Activated CD4-positive, alpha-beta memory T cell treated with anti-CD3 and anti-CD28 coated beads, Interleukin-2, amount 10 ng/mL, durations not matched to agents 7 days and 5 days (primary cell): ENCODE measurements at regions not wholly inside any gene's neighbourhood (a gene's known extent, or its start where the extent isn't known, plus 50 kb on each side); places are given as distances from the start of the nearest gene placed in this dataset.
"Not testable (repeated sequence)": the region's sequence is repeated elsewhere in the genome, so short reads cannot be mapped to it uniquely, and the experiment has no call there.

Source experiments
- CTCF ChIA-PET: fragments of 350-600 bp; sonication (Branson Sonifier 250); formaldehyde crosslinking; loops from one replicate; lab custom pipeline; 2021; ENCODE audit warnings: antibody characterized with exemption, inconsistent platforms; lab: Charles Lee
- POLR2A ChIA-PET: fragments of 350-600 bp; sonication (Branson Sonifier 250); formaldehyde crosslinking; loops from one replicate; lab custom pipeline; 2021; ENCODE audit warnings: antibody characterized with exemption; lab: Charles Lee
- DNase-seq: peaks from one replicate; pipeline ENCODE4 v3.0.0-alpha.2; 2020
- H3K27ac Mint-ChIP-seq: one replicate; pipeline ENCODE4 v1.8.0; 2021; ENCODE audit warnings: mild to moderate bottlenecking, mixed read lengths
- H3K27me3 Mint-ChIP-seq: one replicate; pipeline ENCODE4 v1.8.0; 2021; ENCODE audit warnings: mixed read lengths
- H3K36me3 Mint-ChIP-seq: one replicate; pipeline ENCODE4 v1.8.0; 2021; ENCODE audit warnings: low read depth, mixed read lengths
- H3K4me1 Mint-ChIP-seq: one replicate; pipeline ENCODE4 v1.8.0; 2021; ENCODE audit warnings: mixed read lengths
- H3K4me3 Mint-ChIP-seq: one replicate; pipeline ENCODE4 v1.8.0; 2021; ENCODE audit warnings: mild to moderate bottlenecking, mixed read lengths
- H3K9me3 Mint-ChIP-seq: one replicate; pipeline ENCODE4 v1.8.0; 2021; ENCODE audit warnings: mixed read lengths

- Mint-ChIP-seq H3K27ac (no peak overlapping the region), H3K4me3 (no peak overlapping the region), H3K36me3 (no peaks in the 10 kb centered on the region), H3K27me3 (no peaks in the 10 kb centered on the region), H3K9me3 (no peaks in the 10 kb centered on the region), H3K4me1 (no peaks in the 10 kb centered on the region)
- ChIA-PET POLR2A (no interaction called here), CTCF (no interaction called here)
- no peak for DNase-seq
Measured at GRCh38 chr15:96182736-96183513, 147.6 kb upstream of the NR2F2 start.

- Mint-ChIP-seq H3K4me1 (no peaks in the 10 kb centered on the region), H3K9me3 (no peaks in the 10 kb centered on the region), H3K36me3 (no peaks in the 10 kb centered on the region), H3K27me3 (no peaks in the 10 kb centered on the region), H3K27ac (no peak overlapping the region), H3K4me3 (no peak overlapping the region)
- DNase-seq: no peak
- CTCF ChIA-PET: no interaction called here
- POLR2A ChIA-PET: no interaction called here
Measured at GRCh38 chr15:96183514-96183850, 147.0 kb upstream of the NR2F2 start.

GRCh38 chr15:96183867-96184266, 146.6 kb upstream of the NR2F2 start:
- no peaks in the 10 kb centered on the region for H3K27me3 Mint-ChIP-seq
- DNase-seq: no peak
- H3K4me1 Mint-ChIP-seq: no peaks in the 10 kb centered on the region
- ChIA-PET POLR2A (no interaction called here), CTCF (no interaction called here)
- H3K4me3 Mint-ChIP-seq: no peak overlapping the region
- H3K36me3 Mint-ChIP-seq: no peaks in the 10 kb centered on the region
- H3K9me3 Mint-ChIP-seq: no peaks in the 10 kb centered on the region
- H3K27ac Mint-ChIP-seq: no peak overlapping the region

GRCh38 chr15:96184297-96184696, 146.2 kb upstream of the NR2F2 start:
- H3K4me3 Mint-ChIP-seq: no peak overlapping the region
- ChIA-PET POLR2A (no interaction called here), CTCF (no interaction called here)
- no peaks in the 10 kb centered on the region for H3K4me1 Mint-ChIP-seq
- H3K36me3 Mint-ChIP-seq: no peaks in the 10 kb centered on the region
- H3K27ac Mint-ChIP-seq: no peak overlapping the region
- DNase-seq: no peak
- no peaks in the 10 kb centered on the region for H3K27me3 Mint-ChIP-seq
- H3K9me3 Mint-ChIP-seq: no peaks in the 10 kb centered on the region

GRCh38 chr15:96186105-96186504, 144.4 kb upstream of the NR2F2 start:
- ChIA-PET CTCF (no interaction called here), POLR2A (no interaction called here)
- no peaks in the 10 kb centered on the region for H3K36me3 Mint-ChIP-seq
- no peak overlapping the region for H3K27ac Mint-ChIP-seq
- H3K4me3 Mint-ChIP-seq: no peak overlapping the region
- H3K9me3 Mint-ChIP-seq: no peaks in the 10 kb centered on the region
- DNase-seq: no peak
- H3K4me1 Mint-ChIP-seq: no peaks in the 10 kb centered on the region
- H3K27me3 Mint-ChIP-seq: no peaks in the 10 kb centered on the region

GRCh38 chr15:96187341-96188305, 142.9 kb upstream of the NR2F2 start:
- POLR2A ChIA-PET: no interaction called here
- peaks cover 3% of the 10 kb centered on the region for H3K9me3 Mint-ChIP-seq

GRCh38 chr15:96197721-96198120, 132.8 kb upstream of the NR2F2 start:
- ChIA-PET CTCF (no interaction called here), POLR2A (no interaction called here)
- H3K36me3 Mint-ChIP-seq: no peaks in the 10 kb centered on the region
- DNase-seq: no peak
- H3K4me1 Mint-ChIP-seq: no peaks in the 10 kb centered on the region
- H3K4me3 Mint-ChIP-seq: no peak overlapping the region
- H3K27ac Mint-ChIP-seq: no peak overlapping the region
- H3K27me3 Mint-ChIP-seq: no peaks in the 10 kb centered on the region
- peaks cover 12% of the 10 kb centered on the region for H3K9me3 Mint-ChIP-seq

More at GRCh38 chr15:96187341-96188305, 142.9 kb upstream of the NR2F2 start:
- no peak overlapping the region for H3K4me3 Mint-ChIP-seq
- H3K36me3 Mint-ChIP-seq: no peaks in the 10 kb centered on the region
- H3K27ac Mint-ChIP-seq: no peak overlapping the region
- CTCF ChIA-PET: no interaction called here
- no peaks in the 10 kb centered on the region for H3K4me1 Mint-ChIP-seq
- no peaks in the 10 kb centered on the region for H3K27me3 Mint-ChIP-seq
- DNase-seq: no peak

GRCh38 chr15:96199111-96199510, 131.4 kb upstream of the NR2F2 start:
- H3K36me3 Mint-ChIP-seq: no peaks in the 10 kb centered on the region
- ChIA-PET CTCF (no interaction called here), POLR2A (no interaction called here)
- no peak for DNase-seq
- H3K4me1 Mint-ChIP-seq: no peaks in the 10 kb centered on the region
- no peak overlapping the region for H3K27ac Mint-ChIP-seq
- no peaks in the 10 kb centered on the region for H3K27me3 Mint-ChIP-seq
- H3K9me3 Mint-ChIP-seq: peaks cover 10% of the 10 kb centered on the region
- no peak overlapping the region for H3K4me3 Mint-ChIP-seq

- H3K36me3 Mint-ChIP-seq: no peaks in the 10 kb centered on the region
- ChIA-PET POLR2A (no interaction called here), CTCF (no interaction called here)
Measured at GRCh38 chr15:96200357-96200967, 130.0 kb upstream of the NR2F2 start.

GRCh38 chr15:96201696-96202095, 128.8 kb upstream of the NR2F2 start:
- Mint-ChIP-seq H3K36me3 (no peaks in the 10 kb centered on the region), H3K27ac (no peak overlapping the region), H3K4me1 (no peaks in the 10 kb centered on the region), H3K27me3 (no peaks in the 10 kb centered on the region), H3K9me3 (peaks cover 13% of the 10 kb centered on the region), H3K4me3 (no peak overlapping the region)
- POLR2A ChIA-PET: no interaction called here
- CTCF ChIA-PET: no interaction called here
- DNase-seq: no peak

More at GRCh38 chr15:96200357-96200967, 130.0 kb upstream of the NR2F2 start:
- H3K4me1 Mint-ChIP-seq: no peaks in the 10 kb centered on the region
- DNase-seq: no peak
- no peak overlapping the region for H3K4me3 Mint-ChIP-seq
- no peak overlapping the region for H3K27ac Mint-ChIP-seq
- H3K9me3 Mint-ChIP-seq: peaks cover 11% of the 10 kb centered on the region
- H3K27me3 Mint-ChIP-seq: no peaks in the 10 kb centered on the region

- CTCF ChIA-PET, DNase-seq, POLR2A ChIA-PET, H3K27ac Mint-ChIP-seq, H3K4me1 Mint-ChIP-seq, H3K36me3 Mint-ChIP-seq, H3K4me3 Mint-ChIP-seq, H3K27me3 Mint-ChIP-seq: not testable (repeated sequence)
- peaks cover 16% of the 10 kb centered on the region for H3K9me3 Mint-ChIP-seq
Measured at GRCh38 chr15:96205588-96205987, 124.9 kb upstream of the NR2F2 start.

GRCh38 chr15:96207377-96208006, 123.0 kb upstream of the NR2F2 start:
- Mint-ChIP-seq H3K9me3 (peaks cover 6% of the 10 kb centered on the region), H3K27ac (no peak overlapping the region), H3K4me3 (no peak overlapping the region), H3K4me1 (no peaks in the 10 kb centered on the region), H3K27me3 (no peaks in the 10 kb centered on the region), H3K36me3 (no peaks in the 10 kb centered on the region)
- ChIA-PET POLR2A (no interaction called here), CTCF (no interaction called here)
- DNase-seq: no peak

GRCh38 chr15:96209285-96209735, 121.2 kb upstream of the NR2F2 start:
- Mint-ChIP-seq H3K4me1 (no peaks in the 10 kb centered on the region), H3K36me3 (no peaks in the 10 kb centered on the region), H3K27me3 (no peaks in the 10 kb centered on the region), H3K27ac (no peak overlapping the region), H3K4me3 (no peak overlapping the region), H3K9me3 (peaks cover 6% of the 10 kb centered on the region)
- POLR2A ChIA-PET: no interaction called here
- CTCF ChIA-PET: no interaction called here
- DNase-seq: no peak
